Omental fat pad (tissue), 3 donors: ENCODE measurements at regions not wholly inside any gene's neighbourhood (a gene's known extent, or its start where the extent isn't known, plus 50 kb on each side); places are given as distances from the start of the nearest gene placed in this dataset.

ENCODE experiments used
- ATAC-seq: fragments of 150-250 bp; one replicate; pipeline ENCODE4 v1.9.1; 2016; ENCODE audit warnings: mild to moderate bottlenecking, moderate library complexity; ENCODE audit not compliant: low FRiP score
- DNase-seq: peaks from one replicate; pipeline ENCODE4 v3.0.0-alpha.2; 2019; ENCODE audit warnings: low spot score
- TF ChIP-seq, protein P1 (sequence below), 3 donors: fragments of 450-650 bp; IDR thresholded peaks; one replicate each; pipeline ENCODE4 v1.5.1; 2016 to 2017; ENCODE audit warnings: antibody characterized with exemption in 3 of 3, mild to moderate bottlenecking in 3 of 3, moderate library complexity in 2 of 3

DNA sequence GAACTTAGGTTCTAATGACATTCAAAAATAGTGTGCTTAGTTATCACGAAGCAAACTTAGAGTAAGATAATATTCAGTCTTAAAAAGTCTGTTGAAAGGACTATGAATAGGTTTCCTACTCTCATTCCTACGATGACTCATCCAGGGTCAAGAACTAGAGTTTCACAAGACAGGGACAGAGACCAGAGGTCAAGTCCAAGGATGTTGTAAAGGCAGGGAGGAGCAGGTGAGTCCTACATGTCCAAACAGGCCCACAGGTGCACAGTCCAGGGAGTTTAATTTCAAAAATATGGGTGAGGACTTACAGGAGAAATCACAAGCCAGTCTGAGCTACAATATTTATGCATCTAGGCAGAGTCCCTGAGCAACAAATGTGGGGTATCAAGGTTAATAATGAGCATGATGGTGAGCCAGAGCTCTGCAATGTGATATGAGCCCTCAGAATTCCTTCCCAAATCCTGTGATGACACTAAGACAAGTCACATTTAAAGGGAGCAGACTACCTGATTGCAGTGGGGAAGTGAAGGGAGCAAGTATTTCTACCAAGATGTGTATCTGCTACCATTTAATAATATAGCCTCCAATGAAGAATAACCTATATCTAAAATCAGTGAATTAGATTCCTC lies 100.0 kb upstream of the NRIP1 start:
- TF ChIP-seq, protein P1, sequence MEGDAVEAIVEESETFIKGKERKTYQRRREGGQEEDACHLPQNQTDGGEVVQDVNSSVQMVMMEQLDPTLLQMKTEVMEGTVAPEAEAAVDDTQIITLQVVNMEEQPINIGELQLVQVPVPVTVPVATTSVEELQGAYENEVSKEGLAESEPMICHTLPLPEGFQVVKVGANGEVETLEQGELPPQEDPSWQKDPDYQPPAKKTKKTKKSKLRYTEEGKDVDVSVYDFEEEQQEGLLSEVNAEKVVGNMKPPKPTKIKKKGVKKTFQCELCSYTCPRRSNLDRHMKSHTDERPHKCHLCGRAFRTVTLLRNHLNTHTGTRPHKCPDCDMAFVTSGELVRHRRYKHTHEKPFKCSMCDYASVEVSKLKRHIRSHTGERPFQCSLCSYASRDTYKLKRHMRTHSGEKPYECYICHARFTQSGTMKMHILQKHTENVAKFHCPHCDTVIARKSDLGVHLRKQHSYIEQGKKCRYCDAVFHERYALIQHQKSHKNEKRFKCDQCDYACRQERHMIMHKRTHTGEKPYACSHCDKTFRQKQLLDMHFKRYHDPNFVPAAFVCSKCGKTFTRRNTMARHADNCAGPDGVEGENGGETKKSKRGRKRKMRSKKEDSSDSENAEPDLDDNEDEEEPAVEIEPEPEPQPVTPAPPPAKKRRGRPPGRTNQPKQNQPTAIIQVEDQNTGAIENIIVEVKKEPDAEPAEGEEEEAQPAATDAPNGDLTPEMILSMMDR (IDR thresholded peaks at IDR 0.05): no peak
- DNase-seq (no peak), ATAC-seq (no peak)

DNA sequence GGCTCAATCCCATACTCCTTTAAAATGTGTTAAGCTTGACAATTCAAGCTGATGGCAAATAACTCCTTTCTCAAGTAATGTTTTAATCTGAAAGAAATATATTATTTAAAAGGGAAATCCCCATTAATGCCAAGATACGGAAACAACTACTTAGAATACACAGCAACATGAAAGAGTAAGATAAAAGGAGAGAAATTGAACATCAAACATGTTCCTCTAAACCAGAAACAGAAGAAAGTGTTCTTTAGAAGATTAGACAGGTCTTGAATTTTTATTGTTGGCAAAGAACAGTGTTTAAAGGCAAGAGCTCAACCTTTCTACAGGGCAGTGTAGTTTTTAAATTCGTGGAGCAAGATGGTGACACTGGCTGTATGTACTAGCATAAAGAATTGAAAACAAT lies 105.8 kb upstream of the NRIP1 start:
- TF ChIP-seq, protein P1 (IDR thresholded peaks at IDR 0.05): no peak
- ATAC-seq: no peak
- no peak for DNase-seq

DNA sequence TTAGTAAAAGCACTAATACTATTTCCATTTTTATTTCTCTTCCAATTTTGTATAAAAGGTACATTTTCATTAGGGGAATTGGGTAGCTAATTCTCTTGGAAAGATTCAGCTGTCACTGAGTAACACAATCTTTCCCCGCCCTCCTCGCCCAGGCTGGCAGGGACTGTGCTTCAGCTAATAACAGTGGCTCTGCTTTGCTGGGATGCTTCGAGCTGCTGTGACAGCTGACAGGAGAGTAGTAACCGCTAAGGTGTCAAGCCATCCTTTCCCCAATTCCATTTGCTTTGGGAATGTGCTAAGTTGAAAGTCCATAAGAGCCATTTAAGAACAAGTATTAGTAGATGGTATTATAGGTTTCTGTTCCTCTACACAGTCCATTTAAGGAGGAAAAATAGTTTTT lies 106.7 kb upstream of the NRIP1 start:
- ATAC-seq (no peak), DNase-seq (no peak)
- TF ChIP-seq, protein P1 (IDR thresholded peaks at IDR 0.05): no peak

DNA sequence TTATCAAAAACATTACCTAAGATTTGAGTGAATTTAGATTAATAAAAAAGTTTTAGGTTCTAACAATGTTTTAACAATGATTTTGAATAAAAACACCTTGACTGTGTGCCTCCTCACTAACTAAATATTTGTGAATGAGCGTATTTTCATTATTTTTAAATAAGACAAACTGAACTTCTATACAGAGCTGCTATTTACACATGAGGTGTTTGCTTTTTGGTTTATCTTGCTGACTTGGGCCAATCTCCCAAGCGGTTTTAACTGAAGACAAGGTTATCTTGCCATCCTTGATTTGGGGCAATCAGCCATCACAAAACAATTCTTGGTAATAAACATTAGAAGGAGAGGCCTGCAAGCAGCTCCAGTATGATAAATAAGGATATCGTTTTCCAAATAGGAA lies 108.2 kb upstream of the NRIP1 start:
- ATAC-seq: no peak
- TF ChIP-seq, protein P1 (IDR thresholded peaks at IDR 0.05): no peak
- no peak for DNase-seq

DNA sequence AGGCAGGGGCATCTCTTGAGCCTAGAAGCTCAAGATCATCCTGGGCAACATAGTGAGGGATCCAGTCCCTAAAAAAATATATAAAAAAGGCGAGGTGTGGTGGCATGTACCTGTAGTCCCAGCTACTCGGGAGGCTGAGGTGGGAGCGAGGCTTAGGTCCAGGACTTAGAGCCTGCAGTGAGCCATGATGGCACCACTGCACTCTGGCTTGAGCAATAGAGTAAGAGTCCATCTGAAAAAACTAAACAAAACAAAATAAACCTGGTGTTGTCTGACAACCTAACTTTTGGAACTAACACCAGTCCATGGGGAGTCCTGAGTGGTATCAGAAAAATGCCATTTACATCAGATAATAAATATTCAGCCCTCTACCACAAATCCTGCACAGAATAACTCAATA lies 110.1 kb upstream of the NRIP1 start:
- ATAC-seq (no peak), DNase-seq (no peak)
- TF ChIP-seq, protein P1 (IDR thresholded peaks at IDR 0.05): no peak

DNA sequence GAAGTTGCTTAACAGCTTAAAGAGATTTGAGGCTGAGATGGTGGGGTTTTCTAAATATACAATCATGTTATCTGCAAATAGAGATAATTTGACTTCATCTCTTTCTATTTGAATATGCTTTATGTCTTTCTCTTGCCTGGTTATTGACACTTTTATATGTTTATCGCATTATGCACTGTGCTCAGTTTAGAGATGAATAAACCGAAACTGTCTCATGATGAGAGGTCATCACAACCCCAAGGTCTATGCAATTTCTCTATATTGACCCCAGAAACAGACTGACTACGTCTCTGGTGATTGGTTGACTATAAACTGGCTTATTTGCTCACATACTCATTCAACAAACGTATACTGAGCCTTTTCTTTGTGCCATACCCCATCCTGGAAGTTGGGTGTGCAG lies 117.9 kb upstream of the NRIP1 start:
- no peak for DNase-seq
- no peak for ATAC-seq
- TF ChIP-seq, protein P1 (IDR thresholded peaks at IDR 0.05): no peak

DNA sequence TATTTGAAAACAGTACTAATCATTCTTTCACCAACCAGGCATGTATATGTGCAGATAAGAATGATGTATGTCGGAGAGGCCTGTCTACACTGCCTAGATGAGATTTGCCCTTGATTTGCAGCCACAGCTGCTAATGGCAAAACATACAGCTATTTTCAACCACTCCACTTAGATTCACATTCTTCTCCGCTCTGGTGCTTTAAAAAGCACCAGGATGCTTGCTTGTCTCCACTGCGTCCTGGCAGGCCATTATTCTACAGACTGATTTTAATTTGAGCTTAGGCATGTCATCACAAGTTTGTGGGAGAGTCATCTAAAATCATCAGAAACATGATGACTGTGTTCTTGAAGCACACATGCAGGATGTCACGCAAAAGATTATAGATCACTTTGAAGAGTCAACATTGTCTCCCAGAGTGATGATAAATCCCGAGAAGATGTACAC lies 119.0 kb upstream of the NRIP1 start:
- ATAC-seq (no peak), DNase-seq (no peak)
- TF ChIP-seq, protein P1 (IDR thresholded peaks at IDR 0.05): no peak
